ENCODE measurements at regions not wholly inside any gene's neighbourhood (a gene's known extent, or its start where the extent isn't known, plus 50 kb on each side); places are given as distances from the start of the nearest gene placed in this dataset.

DNA sequence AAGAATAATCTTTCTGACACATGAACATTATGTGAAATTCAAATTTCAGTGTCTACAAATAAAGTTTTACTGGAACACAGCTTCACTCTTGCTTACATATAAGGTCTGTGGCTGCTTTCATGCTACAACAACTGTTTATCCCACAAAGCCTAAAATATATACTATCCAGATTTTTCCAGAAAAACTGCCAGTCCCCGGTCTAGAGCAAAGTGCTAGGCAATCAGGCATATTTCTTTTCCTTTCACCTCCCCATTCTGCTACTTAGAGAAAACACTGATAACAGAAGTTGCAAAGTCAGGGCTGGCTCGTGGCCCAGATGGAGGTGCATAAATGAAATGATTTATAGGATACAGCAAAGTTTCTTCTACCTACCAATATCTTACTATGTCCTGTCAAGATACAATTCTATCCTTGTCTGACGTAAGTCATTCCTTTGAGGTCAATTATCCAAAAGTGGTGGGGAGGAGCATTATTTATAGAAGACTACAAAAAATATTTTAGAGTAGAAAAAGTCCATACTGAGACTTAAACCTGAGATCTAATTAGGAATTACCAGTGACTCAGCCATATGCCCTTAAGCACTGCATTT, 384.1 kb downstream of the NXPH1 start:
- TF ChIP-seq, protein P1, sequence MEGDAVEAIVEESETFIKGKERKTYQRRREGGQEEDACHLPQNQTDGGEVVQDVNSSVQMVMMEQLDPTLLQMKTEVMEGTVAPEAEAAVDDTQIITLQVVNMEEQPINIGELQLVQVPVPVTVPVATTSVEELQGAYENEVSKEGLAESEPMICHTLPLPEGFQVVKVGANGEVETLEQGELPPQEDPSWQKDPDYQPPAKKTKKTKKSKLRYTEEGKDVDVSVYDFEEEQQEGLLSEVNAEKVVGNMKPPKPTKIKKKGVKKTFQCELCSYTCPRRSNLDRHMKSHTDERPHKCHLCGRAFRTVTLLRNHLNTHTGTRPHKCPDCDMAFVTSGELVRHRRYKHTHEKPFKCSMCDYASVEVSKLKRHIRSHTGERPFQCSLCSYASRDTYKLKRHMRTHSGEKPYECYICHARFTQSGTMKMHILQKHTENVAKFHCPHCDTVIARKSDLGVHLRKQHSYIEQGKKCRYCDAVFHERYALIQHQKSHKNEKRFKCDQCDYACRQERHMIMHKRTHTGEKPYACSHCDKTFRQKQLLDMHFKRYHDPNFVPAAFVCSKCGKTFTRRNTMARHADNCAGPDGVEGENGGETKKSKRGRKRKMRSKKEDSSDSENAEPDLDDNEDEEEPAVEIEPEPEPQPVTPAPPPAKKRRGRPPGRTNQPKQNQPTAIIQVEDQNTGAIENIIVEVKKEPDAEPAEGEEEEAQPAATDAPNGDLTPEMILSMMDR (IDR thresholded peaks at IDR 0.05; ENCODE audit: poor library complexity, severe bottlenecking) = no peak
- no peak for TF ChIP-seq EZH2 (IDR thresholded peaks at IDR 0.05; ENCODE audit: borderline replicate concordance, insufficient read depth, low read length, poor library complexity, severe bottlenecking)
- TF ChIP-seq EP300 (conservative IDR thresholded peaks at IDR 0.05; ENCODE audit: poor library complexity, severe bottlenecking) = no peak
- TF ChIP-seq, protein P2, sequence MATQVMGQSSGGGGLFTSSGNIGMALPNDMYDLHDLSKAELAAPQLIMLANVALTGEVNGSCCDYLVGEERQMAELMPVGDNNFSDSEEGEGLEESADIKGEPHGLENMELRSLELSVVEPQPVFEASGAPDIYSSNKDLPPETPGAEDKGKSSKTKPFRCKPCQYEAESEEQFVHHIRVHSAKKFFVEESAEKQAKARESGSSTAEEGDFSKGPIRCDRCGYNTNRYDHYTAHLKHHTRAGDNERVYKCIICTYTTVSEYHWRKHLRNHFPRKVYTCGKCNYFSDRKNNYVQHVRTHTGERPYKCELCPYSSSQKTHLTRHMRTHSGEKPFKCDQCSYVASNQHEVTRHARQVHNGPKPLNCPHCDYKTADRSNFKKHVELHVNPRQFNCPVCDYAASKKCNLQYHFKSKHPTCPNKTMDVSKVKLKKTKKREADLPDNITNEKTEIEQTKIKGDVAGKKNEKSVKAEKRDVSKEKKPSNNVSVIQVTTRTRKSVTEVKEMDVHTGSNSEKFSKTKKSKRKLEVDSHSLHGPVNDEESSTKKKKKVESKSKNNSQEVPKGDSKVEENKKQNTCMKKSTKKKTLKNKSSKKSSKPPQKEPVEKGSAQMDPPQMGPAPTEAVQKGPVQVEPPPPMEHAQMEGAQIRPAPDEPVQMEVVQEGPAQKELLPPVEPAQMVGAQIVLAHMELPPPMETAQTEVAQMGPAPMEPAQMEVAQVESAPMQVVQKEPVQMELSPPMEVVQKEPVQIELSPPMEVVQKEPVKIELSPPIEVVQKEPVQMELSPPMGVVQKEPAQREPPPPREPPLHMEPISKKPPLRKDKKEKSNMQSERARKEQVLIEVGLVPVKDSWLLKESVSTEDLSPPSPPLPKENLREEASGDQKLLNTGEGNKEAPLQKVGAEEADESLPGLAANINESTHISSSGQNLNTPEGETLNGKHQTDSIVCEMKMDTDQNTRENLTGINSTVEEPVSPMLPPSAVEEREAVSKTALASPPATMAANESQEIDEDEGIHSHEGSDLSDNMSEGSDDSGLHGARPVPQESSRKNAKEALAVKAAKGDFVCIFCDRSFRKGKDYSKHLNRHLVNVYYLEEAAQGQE (IDR thresholded peaks at IDR 0.05; ENCODE audit: borderline replicate concordance) = no peak
- no peak for TF ChIP-seq POLR2AphosphoS5 (IDR thresholded peaks at IDR 0.05)
- no peak for TF ChIP-seq RAD21 (conservative IDR thresholded peaks at IDR 0.05)

Measured in neural cell (in vitro differentiated cells).